Stimulated activated CD8-positive, alpha-beta memory T cell treated with anti-CD3 and anti-CD28 coated beads, Interleukin-7, amount 100 ng/mL, for 48 hours (primary cell): ENCODE measurements at regions not wholly inside any gene's neighbourhood (a gene's known extent, or its start where the extent isn't known, plus 50 kb on each side); places are given as distances from the start of the nearest gene placed in this dataset.

Experiments used
- DNase-seq, 2 donors: peaks; one replicate each; pipeline ENCODE4 v3.0.0-alpha.2; 2020; ENCODE audit warnings: low read depth in 1 of 2; ENCODE audit errors: extremely low read depth in 1 of 2

- DNase-seq = no peak
Observed at GRCh38 chr5:125343015-125343414, 596.6 kb upstream of the ZNF608 start.

GRCh38 chr5:125346316-125346715 lies 599.9 kb upstream of the ZNF608 start:
- DNase-seq = no peak

GRCh38 chr5:125348221-125348692 lies 601.8 kb upstream of the ZNF608 start:
- no peak for DNase-seq

GRCh38 chr5:125348936-125349831 lies 602.7 kb upstream of the ZNF608 start:
- no peak for DNase-seq

GRCh38 chr5:125357660-125358059 lies 611.2 kb upstream of the ZNF608 start:
- no peak for DNase-seq

- no peak for DNase-seq
Observed at GRCh38 chr5:125365747-125366146, 619.3 kb upstream of the ZNF608 start.

- no peak for DNase-seq
Observed at GRCh38 chr5:125367702-125368101, 621.3 kb upstream of the ZNF608 start.

GRCh38 chr5:125370461-125371205 lies 624.2 kb upstream of the ZNF608 start:
- DNase-seq = no peak

GRCh38 chr5:125372694-125373631 lies 626.5 kb upstream of the ZNF608 start:
- no peak for DNase-seq

GRCh38 chr5:125375143-125375542 lies 628.7 kb upstream of the ZNF608 start:
- no peak for DNase-seq

GRCh38 chr5:125376059-125376641 lies 629.7 kb upstream of the ZNF608 start:
- no peak for DNase-seq

GRCh38 chr5:125377141-125377540 lies 630.7 kb upstream of the ZNF608 start:
- DNase-seq = no peak

- no peak for DNase-seq
Observed at GRCh38 chr5:125381290-125381689, 634.9 kb upstream of the ZNF608 start.

GRCh38 chr5:125384071-125384470 lies 637.6 kb upstream of the ZNF608 start:
- no peak for DNase-seq

- DNase-seq = no peak
Observed at GRCh38 chr5:125390326-125390725, 643.9 kb upstream of the ZNF608 start.

- DNase-seq = no peak
Observed at GRCh38 chr5:125393221-125393815, 646.9 kb upstream of the ZNF608 start.

- no peak for DNase-seq
Observed at GRCh38 chr5:125394661-125395280, 648.3 kb upstream of the ZNF608 start.

GRCh38 chr5:125396462-125396861 lies 650.0 kb upstream of the ZNF608 start:
- no peak for DNase-seq

- no peak for DNase-seq
Observed at GRCh38 chr5:125398466-125398865, 652.0 kb upstream of the ZNF608 start.

- DNase-seq = no peak
Observed at GRCh38 chr5:125399885-125400284, 653.4 kb upstream of the ZNF608 start.
